SK-N-SH (cell line): ENCODE measurements at regions not wholly inside any gene's neighbourhood (a gene's known extent, or its start where the extent isn't known, plus 50 kb on each side); places are given as distances from the start of the nearest gene placed in this dataset.
A peak's percentile ranks its signal among the peaks of the same experiment; 100 is the strongest.

ENCODE experiments used
- CTCF ChIA-PET: fragments of 300-600, 350-600 bp; formaldehyde crosslinking; extraction: SDS; loops from one replicate; lab custom pipeline; 2021; lab: Yijun Ruan, JAX
- POLR2A ChIA-PET: fragments of 350-600 bp; sonication (Branson Sonifier 250); formaldehyde crosslinking; extraction: SDS; loops from one replicate; lab custom pipeline; 2020; ENCODE audit warnings: antibody characterized with exemption, inconsistent platforms; lab: Yijun Ruan, JAX
- DNase-seq: peaks from one replicate; pipeline ENCODE4 v3.0.0; 2012
- H2AFZ ChIP-seq: fragments of 200-600 bp; sonication (generic); 2 replicates; pipeline ENCODE4 v1.8.1; 2016; ENCODE audit warnings: antibody characterized with exemption, mild to moderate bottlenecking, low read depth
- H3F3A ChIP-seq: fragments of 200-600 bp; sonication (generic); replicated peaks from 2 replicates; pipeline ENCODE3; 2016; ENCODE audit warnings: antibody characterized with exemption, mild to moderate bottlenecking; ENCODE audit not compliant: insufficient read depth
- H3K27ac ChIP-seq, 2 experiments: fragments of 200-500 bp in 1 of 2; fragments of 200-600 bp in 1 of 2; sonication (Bioruptor generic) in 1 of 2; sonication (generic), shearing (Covaris generic) in 1 of 2; 2 replicates each; pipeline versions ENCODE4 v1.5.1 to v1.6.1; 2014 to 2016; ENCODE audit warnings: low read depth in 2 of 2, inconsistent platforms in 1 of 2, low read length in 1 of 2, mild to moderate bottlenecking in 1 of 2, mixed read lengths in 1 of 2
- H3K27me3 ChIP-seq: fragments of 200-600 bp; sonication (generic), shearing (Covaris generic); 2 replicates; pipeline ENCODE4 v1.6.1; 2016; ENCODE audit warnings: mixed run types; ENCODE audit not compliant: insufficient read depth
- H3K36me3 ChIP-seq, 2 experiments: fragments of 200-500 bp in 1 of 2; fragments of 200-600 bp in 1 of 2; sonication (Bioruptor generic) in 1 of 2; sonication (generic) in 1 of 2; replicated peaks in 1 of 2; 2 replicates each; pipeline versions ENCODE3 to v1.5.1; 2014 to 2016; ENCODE audit warnings: low read length in 1 of 2, mild to moderate bottlenecking in 1 of 2; ENCODE audit not compliant: insufficient read depth in 2 of 2, control insufficient read depth in 1 of 2
- H3K4me1 ChIP-seq, 2 experiments: fragments of 200-500 bp in 1 of 2; fragments of 200-600 bp in 1 of 2; sonication (Bioruptor generic) in 1 of 2; sonication (generic), shearing (Covaris generic) in 1 of 2; 2 replicates each; pipeline versions ENCODE4 v1.5.1 to v1.6.1; 2014 to 2016; ENCODE audit warnings: low read depth in 1 of 2, low read length in 1 of 2, mixed run types in 1 of 2; ENCODE audit not compliant: insufficient read depth in 2 of 2, control insufficient read depth in 1 of 2
- H3K4me2 ChIP-seq: fragments of 200-600 bp; sonication (generic), shearing (Covaris generic); 2 replicates; pipeline ENCODE4 v1.6.1; 2017; ENCODE audit warnings: mixed run types
- H3K4me3 ChIP-seq, 2 experiments: fragments of 200-500 bp in 1 of 2; fragments of 200-600 bp in 1 of 2; sonication (Bioruptor generic) in 1 of 2; sonication (generic), shearing (Covaris generic) in 1 of 2; 2 replicates each; pipeline versions ENCODE4 v1.5.1 to v1.8.1; 2014 to 2016; ENCODE audit warnings: low read depth in 2 of 2, inconsistent platforms in 1 of 2, low read length in 1 of 2, mild to moderate bottlenecking in 1 of 2, mixed read lengths in 1 of 2, moderate library complexity in 1 of 2
- H3K79me2 ChIP-seq: fragments of 200-600 bp; sonication (generic); 2 replicates; pipeline ENCODE4 v1.8.1; 2017; ENCODE audit warnings: mild to moderate bottlenecking; ENCODE audit not compliant: insufficient read depth
- H3K9ac ChIP-seq: fragments of 200-600 bp; sonication (generic); 2 replicates; pipeline ENCODE4 v1.6.1; 2017; ENCODE audit warnings: mixed run types
- H3K9me2 ChIP-seq: fragments of 200-600 bp; sonication (generic); 2 replicates; pipeline ENCODE4 v1.6.1; 2017; ENCODE audit warnings: mixed run types
- H3K9me3 ChIP-seq: fragments of 200-600 bp; sonication (generic); 2 replicates; pipeline ENCODE4 v1.6.1; 2017; ENCODE audit warnings: mixed run types, mild to moderate bottlenecking, moderate library complexity
- H4K20me1 ChIP-seq: fragments of 200-600 bp; sonication (generic); 2 replicates; pipeline ENCODE4 v1.6.1; 2017; ENCODE audit warnings: mild to moderate bottlenecking, mixed run types; ENCODE audit not compliant: insufficient read depth
- CHD2 ChIP-seq: fragments of 150-350 bp; IDR thresholded peaks from 2 replicates; pipeline ENCODE4 v1.6.1; 2018; ENCODE audit warnings: low read length; ENCODE audit not compliant: partially characterized antibody
- ELF1 ChIP-seq: IDR thresholded peaks from 2 replicates; pipeline ENCODE4 v1.4.0; 2012
- EP300 ChIP-seq, 2 experiments: IDR thresholded peaks; 2 replicates each; pipeline versions ENCODE4 v1.4.0 to v1.6.1; 2012; ENCODE audit warnings: borderline replicate concordance in 1 of 2, low read depth in 1 of 2, low read length in 1 of 2
- FOXJ3 ChIP-seq: sonication (generic); formaldehyde crosslinking; IDR thresholded peaks from 2 replicates; pipeline ENCODE4 v1.5.1; 2020; ENCODE audit warnings: mild to moderate bottlenecking, missing genetic modification reagents
- FOXM1 ChIP-seq: IDR thresholded peaks from 2 replicates; pipeline ENCODE4 v1.4.0; 2012; ENCODE audit warnings: low read depth, mild to moderate bottlenecking
- GABPA ChIP-seq: IDR thresholded peaks from 2 replicates; pipeline ENCODE4 v1.4.0; 2012; ENCODE audit warnings: low read depth, mild to moderate bottlenecking
- JUND ChIP-seq: IDR thresholded peaks from 2 replicates; pipeline ENCODE4 v1.4.0; 2012
- MEF2A ChIP-seq: IDR thresholded peaks from 2 replicates; pipeline ENCODE4 v1.4.0; 2012; ENCODE audit warnings: low read depth, borderline replicate concordance
- MXI1 ChIP-seq: IDR thresholded peaks from 2 replicates; pipeline ENCODE4 v1.6.1; 2012; ENCODE audit warnings: mild to moderate bottlenecking, low read depth, low read length, improper control_type of control experiment
- NFIC ChIP-seq: IDR thresholded peaks from 2 replicates; pipeline ENCODE4 v1.4.0; 2012; ENCODE audit warnings: borderline replicate concordance
- NRF1 ChIP-seq: IDR thresholded peaks from 2 replicates; pipeline ENCODE4 v1.6.1; 2012; ENCODE audit warnings: low read depth, mild to moderate bottlenecking, low read length
- POLR2AphosphoS5 ChIP-seq: IDR thresholded peaks from 2 replicates; pipeline ENCODE4 v1.6.1; 2012; ENCODE audit warnings: low read depth, low read length
- RAD21 ChIP-seq: IDR thresholded peaks from 2 replicates; pipeline ENCODE4 v1.6.1; 2012; ENCODE audit warnings: mild to moderate bottlenecking, low read length
- RCOR1 ChIP-seq: fragments of 150-350 bp; IDR thresholded peaks from 2 replicates; pipeline ENCODE4 v1.6.1; 2017; ENCODE audit warnings: antibody characterized with exemption, low read length
- RFX5 ChIP-seq: IDR thresholded peaks from 2 replicates; pipeline ENCODE4 v1.6.1; 2012; ENCODE audit warnings: mild to moderate bottlenecking, improper control_type of control experiment, low read length
- RXRA ChIP-seq: IDR thresholded peaks from 2 replicates; pipeline ENCODE4 v1.4.0; 2012; ENCODE audit warnings: low read depth, mild to moderate bottlenecking, borderline replicate concordance
- SIN3A ChIP-seq: IDR thresholded peaks from 2 replicates; pipeline ENCODE4 v1.6.1; 2012; ENCODE audit warnings: low read depth, mild to moderate bottlenecking, low read length, moderate library complexity, borderline replicate concordance
- SMC3 ChIP-seq: IDR thresholded peaks from 2 replicates; pipeline ENCODE4 v1.6.1; 2012; ENCODE audit warnings: low read depth, low read length, improper control_type of control experiment
- TAF1 ChIP-seq: IDR thresholded peaks from 2 replicates; pipeline ENCODE4 v1.6.1; 2012; ENCODE audit warnings: low read depth, mild to moderate bottlenecking, low read length, moderate library complexity, borderline replicate concordance
- TCF12 ChIP-seq: IDR thresholded peaks from 2 replicates; pipeline ENCODE4 v1.4.0; 2012
- YY1 ChIP-seq: IDR thresholded peaks from 2 replicates; pipeline ENCODE4 v1.4.0; 2012; ENCODE audit warnings: low read depth, mild to moderate bottlenecking
- WGBS: methylation state at CpG from one replicate; pipeline ENCODE4 v1.1.6; 2017; ENCODE audit warnings: low lambda C conversion rate; 5-methylcytosine and 5-hydroxymethylcytosine counted together
- TF ChIP-seq, protein P1 (sequence below): IDR thresholded peaks from 2 replicates; pipeline ENCODE4 v1.4.0; 2012; ENCODE audit warnings: low read depth, borderline replicate concordance
- TF ChIP-seq, protein P2 (sequence below): IDR thresholded peaks from 2 replicates; pipeline ENCODE4 v1.4.0; 2012; ENCODE audit warnings: low read depth
- TF ChIP-seq, protein P3 (sequence below): fragments of 150-350 bp; IDR thresholded peaks from 2 replicates; pipeline ENCODE4 v1.6.1; 2016; ENCODE audit warnings: mild to moderate bottlenecking, low read depth, low read length
- TF ChIP-seq, protein P4 (sequence below): IDR thresholded peaks from 2 replicates; pipeline ENCODE4 v1.6.1; 2012; ENCODE audit warnings: mild to moderate bottlenecking, low read depth, low read length, moderate library complexity

DNA sequence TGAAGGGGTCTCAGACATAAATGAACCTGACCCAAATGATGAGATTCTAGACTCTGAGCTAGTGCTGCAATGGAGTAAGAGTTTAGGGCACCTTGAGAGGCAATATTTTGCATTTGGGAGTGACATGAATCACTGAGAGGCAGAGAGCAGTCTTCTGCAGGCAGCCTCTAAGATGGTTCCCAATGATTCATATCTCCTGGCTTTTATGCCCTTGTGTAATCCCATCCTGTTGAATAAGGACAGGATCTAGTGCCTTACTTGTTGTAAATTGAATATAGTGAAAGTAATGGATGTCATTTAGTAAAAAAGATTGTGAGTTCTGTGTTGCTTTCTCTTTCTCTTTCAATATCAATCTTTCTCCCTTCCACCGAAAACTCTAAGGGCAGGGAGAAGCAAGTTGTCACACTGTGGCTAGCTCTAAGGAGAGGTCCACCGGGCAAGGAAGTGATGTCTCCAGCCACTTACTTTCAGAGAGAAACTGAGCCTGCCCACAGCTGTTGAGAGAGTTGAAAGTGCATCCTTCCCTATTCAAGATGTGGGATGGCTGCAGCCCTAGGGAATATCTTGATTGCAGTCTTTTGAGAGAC, 144.7 kb downstream of the TRIB2 start:
- Histone ChIP-seq H2AFZ (peak overlapping the region; percentile 51; the same call in 1 of the 2 replicates), H3K4me3 (no peak overlapping the region), H3K4me2 (no peak overlapping the region), H4K20me1 (no peaks in the 10 kb centered on the region), H3K27me3 (no peaks in the 10 kb centered on the region), H3K9ac (no peak overlapping the region), H3K4me1 (peaks cover 0 to 12% of the 10 kb centered on the region in 2 experiments; a peak in 3 of 4 replicates), H3K79me2 (no peaks in the 10 kb centered on the region), H3K9me2 (no peaks in the 10 kb centered on the region), H3K9me3 (peaks cover 20% of the 10 kb centered on the region; the same call in 1 of the 2 replicates), H3K36me3 (no peaks in the 10 kb centered on the region), H3K27ac (peak overlapping the region in 1 of 2 experiments; percentile 8; a peak in 1 of 4 replicates), H3F3A (peaks cover 18% of the 10 kb centered on the region)
- DNase-seq, result no peak
- CTCF ChIA-PET, result interaction anchor here (1.8 kb wide), 1 partner anchor 8 kb away, joined by 6 read pairs; no protein-coding TSS in a partner anchor
- no peak for TF ChIP-seq SIN3A
- no peak for TF ChIP-seq FOXM1
- TF ChIP-seq SMC3, result no peak
- TF ChIP-seq ELF1, result no peak
- no peak for TF ChIP-seq RCOR1
- no peak for TF ChIP-seq MXI1
- no peak for TF ChIP-seq RFX5
- no peak for TF ChIP-seq GABPA
- TF ChIP-seq, protein P1, sequence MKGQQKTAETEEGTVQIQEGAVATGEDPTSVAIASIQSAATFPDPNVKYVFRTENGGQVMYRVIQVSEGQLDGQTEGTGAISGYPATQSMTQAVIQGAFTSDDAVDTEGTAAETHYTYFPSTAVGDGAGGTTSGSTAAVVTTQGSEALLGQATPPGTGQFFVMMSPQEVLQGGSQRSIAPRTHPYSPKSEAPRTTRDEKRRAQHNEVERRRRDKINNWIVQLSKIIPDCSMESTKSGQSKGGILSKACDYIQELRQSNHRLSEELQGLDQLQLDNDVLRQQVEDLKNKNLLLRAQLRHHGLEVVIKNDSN, result no peak
- no peak for TF ChIP-seq JUND
- no peak for TF ChIP-seq FOXJ3 (CRISPR knock-in tag)
- TF ChIP-seq, protein P2, sequence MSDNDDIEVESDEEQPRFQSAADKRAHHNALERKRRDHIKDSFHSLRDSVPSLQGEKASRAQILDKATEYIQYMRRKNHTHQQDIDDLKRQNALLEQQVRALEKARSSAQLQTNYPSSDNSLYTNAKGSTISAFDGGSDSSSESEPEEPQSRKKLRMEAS, result no peak
- TF ChIP-seq NRF1, result no peak
- no peak for TF ChIP-seq POLR2AphosphoS5
- TF ChIP-seq MEF2A, result no peak
- TF ChIP-seq EP300 (IDR thresholded peaks at IDR 0.05; ENCODE audit: borderline replicate concordance in 1 of 2, low read depth in 1 of 2, low read length in 1 of 2), result no peak
- TF ChIP-seq TCF12, result no peak
- no peak for TF ChIP-seq NFIC
- WGBS, result 92% methylated on average over 2 of the region's 2 CpGs
- POLR2A ChIA-PET, result no interaction called here

DNA sequence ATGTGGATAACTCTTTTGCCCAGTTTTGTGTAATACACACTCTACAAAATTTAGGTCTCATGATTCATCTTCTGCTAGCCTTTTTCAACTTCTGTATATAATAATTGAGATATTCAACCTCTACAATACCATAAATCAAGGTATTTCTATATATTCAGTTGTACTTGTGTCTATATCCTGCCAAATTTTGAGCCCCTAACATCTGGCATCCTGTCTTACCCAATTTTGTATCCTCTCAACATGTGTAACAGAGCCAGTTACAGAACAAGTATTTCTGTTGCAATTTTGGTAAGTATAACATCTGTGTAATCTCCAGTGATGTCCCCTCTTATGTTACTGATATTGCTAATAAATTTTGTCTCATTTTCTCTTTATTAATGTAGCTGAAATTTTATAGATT, 145.8 kb downstream of the TRIB2 start:
- H3K36me3 ChIP-seq, result no peaks in the 10 kb centered on the region
- peaks cover 0 to 8% of the 10 kb centered on the region in 2 experiments; a peak in 1 of 4 replicates for H3K4me1 ChIP-seq
- DNase-seq, result no peak
- ChIA-PET POLR2A (no interaction called here), CTCF (interaction anchor here (1.5 kb wide), 1 partner anchor 145 kb away, joined by 4 read pairs; no protein-coding TSS in a partner anchor)
- H3K4me3 ChIP-seq, result no peak overlapping the region
- no peaks in the 10 kb centered on the region for H3K79me2 ChIP-seq
- no peak overlapping the region for H2AFZ ChIP-seq
- no peaks in the 10 kb centered on the region for H3K9me2 ChIP-seq
- H3F3A ChIP-seq, result peaks cover 7% of the 10 kb centered on the region
- no peaks in the 10 kb centered on the region for H4K20me1 ChIP-seq
- no peaks in the 10 kb centered on the region for H3K27me3 ChIP-seq
- peaks cover 20% of the 10 kb centered on the region; the same call in 1 of the 2 replicates for H3K9me3 ChIP-seq
- H3K4me2 ChIP-seq, result no peak overlapping the region
- no peak overlapping the region for H3K27ac ChIP-seq
- H3K9ac ChIP-seq, result no peak overlapping the region
- TF ChIP-seq RAD21, result no peak
- TF ChIP-seq, protein P3, sequence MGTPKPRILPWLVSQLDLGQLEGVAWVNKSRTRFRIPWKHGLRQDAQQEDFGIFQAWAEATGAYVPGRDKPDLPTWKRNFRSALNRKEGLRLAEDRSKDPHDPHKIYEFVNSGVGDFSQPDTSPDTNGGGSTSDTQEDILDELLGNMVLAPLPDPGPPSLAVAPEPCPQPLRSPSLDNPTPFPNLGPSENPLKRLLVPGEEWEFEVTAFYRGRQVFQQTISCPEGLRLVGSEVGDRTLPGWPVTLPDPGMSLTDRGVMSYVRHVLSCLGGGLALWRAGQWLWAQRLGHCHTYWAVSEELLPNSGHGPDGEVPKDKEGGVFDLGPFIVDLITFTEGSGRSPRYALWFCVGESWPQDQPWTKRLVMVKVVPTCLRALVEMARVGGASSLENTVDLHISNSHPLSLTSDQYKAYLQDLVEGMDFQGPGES, result no peak
- TF ChIP-seq RXRA, result no peak
- TF ChIP-seq POLR2AphosphoS5, result no peak
- TF ChIP-seq RFX5, result no peak
- TF ChIP-seq TAF1, result no peak
- TF ChIP-seq JUND, result no peak
- no peak for TF ChIP-seq NFIC
- no peak for TF ChIP-seq SIN3A
- no peak for TF ChIP-seq CHD2
- TF ChIP-seq, protein P4, sequence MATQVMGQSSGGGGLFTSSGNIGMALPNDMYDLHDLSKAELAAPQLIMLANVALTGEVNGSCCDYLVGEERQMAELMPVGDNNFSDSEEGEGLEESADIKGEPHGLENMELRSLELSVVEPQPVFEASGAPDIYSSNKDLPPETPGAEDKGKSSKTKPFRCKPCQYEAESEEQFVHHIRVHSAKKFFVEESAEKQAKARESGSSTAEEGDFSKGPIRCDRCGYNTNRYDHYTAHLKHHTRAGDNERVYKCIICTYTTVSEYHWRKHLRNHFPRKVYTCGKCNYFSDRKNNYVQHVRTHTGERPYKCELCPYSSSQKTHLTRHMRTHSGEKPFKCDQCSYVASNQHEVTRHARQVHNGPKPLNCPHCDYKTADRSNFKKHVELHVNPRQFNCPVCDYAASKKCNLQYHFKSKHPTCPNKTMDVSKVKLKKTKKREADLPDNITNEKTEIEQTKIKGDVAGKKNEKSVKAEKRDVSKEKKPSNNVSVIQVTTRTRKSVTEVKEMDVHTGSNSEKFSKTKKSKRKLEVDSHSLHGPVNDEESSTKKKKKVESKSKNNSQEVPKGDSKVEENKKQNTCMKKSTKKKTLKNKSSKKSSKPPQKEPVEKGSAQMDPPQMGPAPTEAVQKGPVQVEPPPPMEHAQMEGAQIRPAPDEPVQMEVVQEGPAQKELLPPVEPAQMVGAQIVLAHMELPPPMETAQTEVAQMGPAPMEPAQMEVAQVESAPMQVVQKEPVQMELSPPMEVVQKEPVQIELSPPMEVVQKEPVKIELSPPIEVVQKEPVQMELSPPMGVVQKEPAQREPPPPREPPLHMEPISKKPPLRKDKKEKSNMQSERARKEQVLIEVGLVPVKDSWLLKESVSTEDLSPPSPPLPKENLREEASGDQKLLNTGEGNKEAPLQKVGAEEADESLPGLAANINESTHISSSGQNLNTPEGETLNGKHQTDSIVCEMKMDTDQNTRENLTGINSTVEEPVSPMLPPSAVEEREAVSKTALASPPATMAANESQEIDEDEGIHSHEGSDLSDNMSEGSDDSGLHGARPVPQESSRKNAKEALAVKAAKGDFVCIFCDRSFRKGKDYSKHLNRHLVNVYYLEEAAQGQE, result no peak
- no peak for TF ChIP-seq YY1
- TF ChIP-seq RCOR1, result no peak
